ENCODE measurements at regions not wholly inside any gene's neighbourhood (a gene's known extent, or its start where the extent isn't known, plus 50 kb on each side); places are given as distances from the start of the nearest gene placed in this dataset.
"Not testable (repeated sequence)": the region's sequence is repeated elsewhere in the genome, so short reads cannot be mapped to it uniquely, and the experiment has no call there.

GRCh38 chr21:17711896-17712295 is 99.2 kb upstream of the BTG3 start:
- no peak overlapping the region for H3K4me3 ChIP-seq (ENCODE audit: low read depth, low read length)
- peak; percentile 34 for DNase-seq (ENCODE audit: low read depth)
- TF ChIP-seq, protein P1, sequence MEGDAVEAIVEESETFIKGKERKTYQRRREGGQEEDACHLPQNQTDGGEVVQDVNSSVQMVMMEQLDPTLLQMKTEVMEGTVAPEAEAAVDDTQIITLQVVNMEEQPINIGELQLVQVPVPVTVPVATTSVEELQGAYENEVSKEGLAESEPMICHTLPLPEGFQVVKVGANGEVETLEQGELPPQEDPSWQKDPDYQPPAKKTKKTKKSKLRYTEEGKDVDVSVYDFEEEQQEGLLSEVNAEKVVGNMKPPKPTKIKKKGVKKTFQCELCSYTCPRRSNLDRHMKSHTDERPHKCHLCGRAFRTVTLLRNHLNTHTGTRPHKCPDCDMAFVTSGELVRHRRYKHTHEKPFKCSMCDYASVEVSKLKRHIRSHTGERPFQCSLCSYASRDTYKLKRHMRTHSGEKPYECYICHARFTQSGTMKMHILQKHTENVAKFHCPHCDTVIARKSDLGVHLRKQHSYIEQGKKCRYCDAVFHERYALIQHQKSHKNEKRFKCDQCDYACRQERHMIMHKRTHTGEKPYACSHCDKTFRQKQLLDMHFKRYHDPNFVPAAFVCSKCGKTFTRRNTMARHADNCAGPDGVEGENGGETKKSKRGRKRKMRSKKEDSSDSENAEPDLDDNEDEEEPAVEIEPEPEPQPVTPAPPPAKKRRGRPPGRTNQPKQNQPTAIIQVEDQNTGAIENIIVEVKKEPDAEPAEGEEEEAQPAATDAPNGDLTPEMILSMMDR (IDR thresholded peaks at IDR 0.05; ENCODE audit: low read depth, low read length) = no peak

GRCh38 chr21:17709266-17709611 is 96.5 kb upstream of the BTG3 start:
- DNase-seq (ENCODE audit: low read depth) = no peak
- H3K4me3 ChIP-seq (ENCODE audit: low read depth, low read length) = no peak overlapping the region
- TF ChIP-seq POLR2A (IDR thresholded peaks at IDR 0.05; ENCODE audit: extremely low read depth, insufficient read length) (no peak), MAX (IDR thresholded peaks at IDR 0.05; ENCODE audit: low read depth, low read length) (no peak), MYC (IDR thresholded peaks at IDR 0.05; ENCODE audit: low read depth, low read length) (no peak)
- TF ChIP-seq, protein P1 (IDR thresholded peaks at IDR 0.05; ENCODE audit: low read depth, low read length) = no peak

DNA sequence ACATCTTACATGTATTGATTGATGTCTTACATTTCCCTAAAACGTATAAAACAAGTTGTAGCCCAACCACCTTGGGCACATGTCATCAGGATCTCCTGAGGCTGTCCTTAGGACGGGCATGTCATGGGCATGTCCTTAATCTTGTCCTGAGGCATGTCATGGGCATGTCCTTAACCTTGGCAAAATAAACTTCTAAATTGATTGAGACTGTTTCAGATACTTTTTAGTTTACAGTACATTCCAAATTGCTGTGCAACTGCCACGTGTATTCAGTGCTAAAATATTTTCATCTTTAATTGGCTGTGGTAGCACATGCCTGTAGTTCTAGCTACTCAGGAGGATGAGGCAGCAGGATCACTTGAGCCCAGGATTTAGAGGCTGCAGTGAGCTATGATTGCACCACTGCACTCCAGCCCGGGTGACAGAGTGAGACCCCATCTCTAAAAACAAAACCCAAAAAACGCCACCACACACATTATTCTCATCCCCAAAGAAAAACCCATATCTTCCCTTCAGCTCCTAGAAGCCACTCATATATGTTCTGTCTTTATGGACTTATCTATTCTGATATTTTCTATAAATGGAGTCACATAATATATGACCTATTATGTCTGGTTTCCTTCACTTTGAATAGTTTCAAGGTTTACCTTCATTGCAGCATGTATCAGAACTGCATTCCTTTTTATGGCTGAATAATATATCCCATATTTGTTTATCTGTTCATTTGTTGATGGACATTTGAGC is 96.0 kb upstream of the BTG3 start:
- no peak for DNase-seq (ENCODE audit: low read depth)
- no peak overlapping the region for H3K4me3 ChIP-seq (ENCODE audit: low read depth, low read length)
- TF ChIP-seq MYC (IDR thresholded peaks at IDR 0.05; ENCODE audit: low read depth, low read length) = no peak
- TF ChIP-seq, protein P1 (IDR thresholded peaks at IDR 0.05; ENCODE audit: low read depth, low read length) = no peak
- no peak for TF ChIP-seq MAX (IDR thresholded peaks at IDR 0.05; ENCODE audit: low read depth, low read length)
- no peak for TF ChIP-seq POLR2A (IDR thresholded peaks at IDR 0.05; ENCODE audit: extremely low read depth, insufficient read length)

DNA sequence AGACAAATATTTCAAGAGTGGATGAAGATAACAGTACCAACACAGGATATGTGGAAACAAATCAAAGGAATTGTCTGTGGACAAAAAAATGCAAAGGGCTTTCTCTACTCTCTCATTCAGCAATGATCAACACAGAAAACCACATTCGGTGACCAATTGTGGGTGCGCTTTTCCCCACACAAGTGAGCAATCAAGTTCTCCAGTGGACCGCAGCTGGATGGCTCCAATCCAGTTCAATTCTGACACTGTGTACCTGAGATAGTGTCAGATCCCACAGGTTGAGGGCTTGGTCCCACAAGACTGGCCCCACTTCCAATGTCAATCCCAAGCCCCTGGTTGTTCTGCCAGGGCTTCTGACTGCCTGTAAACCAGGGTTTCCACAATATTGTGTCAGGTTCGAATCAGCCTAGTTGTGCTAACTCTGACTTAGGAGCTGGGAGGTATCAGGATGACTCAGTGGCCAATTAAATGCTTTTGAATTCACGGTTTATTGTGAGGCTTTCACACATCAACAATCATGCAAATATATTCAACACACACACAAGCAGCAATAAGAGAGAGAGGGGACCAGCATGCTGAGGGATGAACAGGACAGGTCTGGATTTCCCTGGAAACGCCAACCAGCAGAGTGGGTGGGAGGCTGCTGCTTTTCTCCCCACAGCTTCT is 87.0 kb upstream of the BTG3 start:
- no peak overlapping the region for H3K4me3 ChIP-seq (ENCODE audit: low read depth, low read length)
- TF ChIP-seq MYC (IDR thresholded peaks at IDR 0.05; ENCODE audit: low read depth, low read length) (no peak), POLR2A (IDR thresholded peaks at IDR 0.05; ENCODE audit: extremely low read depth, insufficient read length) (no peak), MAX (IDR thresholded peaks at IDR 0.05; ENCODE audit: low read depth, low read length) (no peak)
- TF ChIP-seq, protein P1 (IDR thresholded peaks at IDR 0.05; ENCODE audit: low read depth, low read length) = no peak
- DNase-seq (ENCODE audit: low read depth) = no peak

DNA sequence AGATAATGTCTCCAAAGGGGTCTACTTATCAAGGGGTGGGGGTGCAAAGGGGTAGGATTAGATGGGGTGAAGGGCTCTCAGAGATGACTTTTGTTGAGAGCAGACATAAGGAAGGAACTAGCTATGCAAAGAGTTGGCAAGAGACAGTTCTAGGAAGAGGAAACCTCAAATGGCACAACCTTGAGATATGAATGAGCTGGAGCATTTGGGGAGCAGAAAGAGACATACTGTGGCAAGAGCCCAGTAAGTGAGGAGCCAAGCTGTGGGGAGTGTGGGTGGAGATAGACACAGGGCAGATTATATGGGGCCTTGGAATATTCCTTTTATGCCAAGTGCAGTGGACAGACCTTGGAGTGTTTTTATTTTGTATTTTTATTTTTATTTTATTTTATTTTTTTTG is 84.8 kb upstream of the BTG3 start:
- TF ChIP-seq, protein P1 (IDR thresholded peaks at IDR 0.05; ENCODE audit: low read depth, low read length) = no peak
- no peak for TF ChIP-seq MYC (IDR thresholded peaks at IDR 0.05; ENCODE audit: low read depth, low read length)
- TF ChIP-seq POLR2A (IDR thresholded peaks at IDR 0.05; ENCODE audit: extremely low read depth, insufficient read length) = no peak
- TF ChIP-seq MAX (IDR thresholded peaks at IDR 0.05; ENCODE audit: low read depth, low read length) = no peak
- DNase-seq (ENCODE audit: low read depth) = no peak
- no peak overlapping the region for H3K4me3 ChIP-seq (ENCODE audit: low read depth, low read length)

DNA sequence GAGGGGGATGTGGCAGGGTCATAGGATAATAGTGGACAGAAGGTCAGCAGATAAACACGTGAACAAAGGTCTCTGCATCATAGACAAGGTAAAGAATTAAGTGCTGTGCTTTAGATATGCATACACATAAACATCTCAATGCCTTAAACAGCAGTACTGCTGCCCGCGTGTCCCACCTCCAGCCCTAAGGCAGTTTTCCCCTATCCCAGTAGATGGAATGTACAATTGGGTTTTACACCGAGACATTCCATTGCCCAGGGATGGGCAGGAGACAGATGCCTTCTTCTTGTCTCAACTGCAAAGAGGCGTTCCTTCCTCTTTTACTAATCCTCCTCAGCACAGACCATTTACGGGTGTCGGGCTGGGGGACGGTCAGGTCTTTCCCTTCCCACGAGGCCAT is 81.7 kb upstream of the BTG3 start:
- H3K4me3 ChIP-seq (ENCODE audit: low read depth, low read length); DNase-seq (ENCODE audit: low read depth): not testable (repeated sequence)
